GM13976 (cell line): ENCODE measurements at regions not wholly inside any gene's neighbourhood (a gene's known extent, or its start where the extent isn't known, plus 50 kb on each side); places are given as distances from the start of the nearest gene placed in this dataset.

Source experiments
- DNase-seq: peaks from one replicate; pipeline ENCODE4 v3.0.0; 2012; ENCODE audit warnings: low spot score
- CTCF ChIP-seq: IDR thresholded peaks from 2 replicates; pipeline ENCODE4 v1.5.1; 2012; ENCODE audit warnings: borderline replicate concordance, mild to moderate bottlenecking; ENCODE audit not compliant: insufficient read depth; ENCODE audit errors: extremely low read depth, missing control alignments, control extremely low read depth
- in situ Hi-C: fragments of 300-500 bp; cut with MboI; formaldehyde crosslinking; loops from one replicate; pipeline ENCODE4 v1.12.0; 2022; ENCODE audit warnings: low sequenced_read_pairs, mixed read lengths, inconsistent platforms; ENCODE audit not compliant: unreplicated experiment

DNA sequence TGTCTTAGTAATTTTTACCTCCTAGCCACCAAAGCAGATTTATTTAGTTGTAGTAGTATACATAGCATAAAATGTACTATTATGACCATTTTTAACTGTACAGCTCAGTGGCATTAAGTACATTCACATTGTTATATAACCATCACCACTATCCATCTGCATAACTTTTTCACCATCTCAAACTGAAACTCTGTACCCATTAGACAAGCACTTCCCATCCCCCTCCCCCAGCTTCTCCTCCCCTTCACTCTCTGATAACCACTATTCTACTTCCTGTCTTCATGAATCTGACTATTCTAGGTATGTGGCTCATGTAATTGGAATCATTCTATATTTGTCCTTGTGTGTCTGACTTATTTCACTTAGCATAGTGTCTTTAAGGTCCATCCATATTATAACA, 71.9 kb downstream of the MRPL32 start:
- DNase-seq: no peak
- in situ Hi-C loops: no loop called here
- no peak for TF ChIP-seq CTCF

DNA sequence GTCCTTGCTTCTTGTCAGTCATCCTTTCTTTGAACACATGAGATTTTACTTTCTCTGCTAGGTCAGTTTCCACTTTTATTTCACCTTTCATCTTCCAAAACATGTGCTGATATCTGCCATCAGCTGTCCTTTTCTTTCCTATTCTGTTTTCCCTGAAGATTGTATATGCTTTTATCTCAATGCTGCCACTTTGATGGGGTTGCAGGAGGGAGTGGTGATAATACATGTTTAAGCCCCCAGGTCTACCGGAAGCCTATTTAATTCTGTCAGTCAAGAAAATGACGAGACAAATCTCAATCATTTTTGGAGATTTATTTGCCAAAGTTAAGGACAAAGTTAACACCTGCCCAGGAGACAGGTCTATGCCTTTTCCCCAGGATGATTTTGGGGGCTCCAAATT, 73.8 kb downstream of the MRPL32 start:
- in situ Hi-C loops: no loop called here
- TF ChIP-seq CTCF: no peak
- DNase-seq: no peak

DNA sequence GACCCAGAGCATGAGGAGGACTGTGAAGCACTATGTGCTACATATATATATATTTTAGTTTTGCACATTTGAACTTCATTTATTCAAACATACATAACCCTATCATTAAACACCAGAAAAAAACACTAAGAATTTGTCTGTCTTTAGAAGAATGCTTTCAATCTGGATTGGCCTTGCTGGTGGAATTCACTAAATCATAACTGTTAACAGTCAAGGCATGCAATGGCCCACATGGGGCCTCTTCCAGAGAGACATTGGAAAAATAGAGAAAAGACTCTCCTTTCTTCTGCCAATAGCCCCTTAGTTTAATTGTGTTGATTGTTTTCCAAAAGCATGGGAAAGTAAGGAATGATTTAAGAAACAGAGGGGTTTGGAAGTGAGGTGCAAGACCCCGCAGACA, 77.9 kb downstream of the MRPL32 start:
- no peak for DNase-seq
- in situ Hi-C loops: no loop called here

GRCh38 chr7:43011879-43012278, 79.7 kb downstream of the MRPL32 start:
- no peak for TF ChIP-seq CTCF
- DNase-seq: no peak
- in situ Hi-C loops: no loop called here

More for the DNA sequence above, 77.9 kb downstream of the MRPL32 start:
- TF ChIP-seq CTCF: no peak

DNA sequence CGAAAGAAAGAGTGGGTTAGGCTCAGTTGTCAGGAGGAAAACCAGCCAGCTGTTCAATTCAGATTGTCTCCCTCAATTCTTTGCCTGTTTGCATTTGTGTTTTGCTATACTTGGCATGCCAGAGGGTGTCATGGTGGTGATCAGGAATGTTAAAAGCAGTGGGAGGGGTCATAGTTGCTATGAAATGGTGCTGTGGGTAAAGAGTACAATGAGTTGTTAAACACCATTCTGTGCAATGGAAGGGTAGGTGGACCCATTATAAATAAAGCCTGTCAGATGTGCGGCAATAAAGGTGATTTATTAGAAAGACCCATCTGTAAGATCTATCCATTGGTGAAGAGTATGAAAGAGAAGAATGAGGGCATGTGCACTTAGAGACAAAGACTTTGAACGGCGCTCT, 82.2 kb downstream of the MRPL32 start:
- DNase-seq: no peak
- in situ Hi-C loops: no loop called here
- no peak for TF ChIP-seq CTCF

GRCh38 chr7:43015301-43015700, 83.1 kb downstream of the MRPL32 start:
- TF ChIP-seq CTCF: no peak
- in situ Hi-C loops: no loop called here

DNA sequence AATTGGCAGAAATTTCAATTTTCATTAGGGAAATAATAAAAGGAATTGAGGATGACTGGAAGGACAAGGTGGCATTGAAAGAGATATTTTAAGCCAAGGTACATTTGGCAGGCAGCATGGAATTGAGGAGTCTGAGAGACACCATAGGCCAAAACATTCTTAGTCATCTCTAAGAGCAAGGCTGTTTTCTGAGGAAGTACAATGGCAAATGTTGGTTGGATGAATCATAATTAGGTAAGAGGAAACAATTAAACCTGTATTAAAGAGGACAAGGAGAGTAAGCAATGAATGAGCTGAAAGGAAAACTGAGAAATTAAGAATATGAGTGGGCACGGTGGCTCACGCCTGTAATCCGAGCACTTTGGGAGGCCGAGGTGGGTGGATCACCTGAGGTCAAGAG, 86.3 kb downstream of the MRPL32 start:
- DNase-seq: no peak
- in situ Hi-C loops: no loop called here
- no peak for TF ChIP-seq CTCF

More at GRCh38 chr7:43015301-43015700, 83.1 kb downstream of the MRPL32 start:
- no peak for DNase-seq
